H1 (cell line): ENCODE measurements at regions not wholly inside any gene's neighbourhood (a gene's known extent, or its start where the extent isn't known, plus 50 kb on each side); places are given as distances from the start of the nearest gene placed in this dataset.
"Not testable (repeated sequence)": the region's sequence is repeated elsewhere in the genome, so short reads cannot be mapped to it uniquely, and the experiment has no call there.

Source experiments
- CTCF ChIA-PET: fragments of 300-600 bp; sonication (Branson Sonifier 250); formaldehyde crosslinking; loops from one replicate; lab custom pipeline; 2021; ENCODE audit not compliant: partially characterized antibody; lab: Charles Lee
- POLR2A ChIA-PET: fragments of 300-600 bp; sonication (Branson Sonifier 250); formaldehyde crosslinking; loops from one replicate; lab custom pipeline; 2021; ENCODE audit warnings: inconsistent platforms; ENCODE audit not compliant: partially characterized antibody; lab: Charles Lee
- DNase-seq, 2 experiments: peaks; one replicate each; pipeline versions ENCODE4 v3.0.0 to v3.0.0-alpha.2; 2010 to 2022; ENCODE audit warnings: low spot score in 2 of 2, low read depth in 1 of 2, mixed read lengths in 1 of 2
- FAIRE-seq: peaks from 2 replicates; lab custom pipeline; 2011; peaks lifted over from hg19 to GRCh38; lab: Jason Lieb, UNC
- H2AFZ ChIP-seq: 2 replicates; pipeline ENCODE4 v1.8.1; 2012; ENCODE audit warnings: low read length, inconsistent platforms
- H2AK5ac ChIP-seq: 2 replicates; pipeline ENCODE4 v1.6.1; 2013; ENCODE audit warnings: low read depth, low read length
- H2BK120ac ChIP-seq: replicated peaks from 2 replicates; pipeline ENCODE3; 2013; ENCODE audit warnings: low read depth, low read length, inconsistent platforms
- H2BK12ac ChIP-seq: 2 replicates; pipeline ENCODE4 v1.6.1; 2013; ENCODE audit warnings: low read depth, low read length
- H2BK15ac ChIP-seq: 2 replicates; pipeline ENCODE4 v1.6.1; 2013; ENCODE audit warnings: low read length
- H2BK20ac ChIP-seq: 2 replicates; pipeline ENCODE4 v1.6.1; 2013; ENCODE audit warnings: low read length
- H2BK5ac ChIP-seq: 2 replicates; pipeline ENCODE4 v1.6.1; 2013; ENCODE audit warnings: low read depth, low read length
- H3K14ac ChIP-seq: 2 replicates; pipeline ENCODE4 v1.6.1; 2013; ENCODE audit warnings: inconsistent platforms; ENCODE audit not compliant: insufficient read length
- H3K18ac ChIP-seq: 2 replicates; pipeline ENCODE4 v1.6.1; 2013; ENCODE audit warnings: low read length; ENCODE audit errors: extremely low read depth
- H3K23ac ChIP-seq: 2 replicates; pipeline ENCODE4 v1.6.1; 2013; ENCODE audit warnings: inconsistent platforms; ENCODE audit not compliant: insufficient read length
- H3K23me2 ChIP-seq: 2 replicates; pipeline ENCODE4 v1.6.1; 2013; ENCODE audit warnings: low read depth, low read length
- H3K27ac ChIP-seq: 2 replicates; pipeline ENCODE4 v1.6.1; 2011; ENCODE audit warnings: low read depth, low read length, inconsistent platforms
- H3K27me3 ChIP-seq, 4 experiments: replicated peaks in 1 of 4; 1 replicate in 1 of 4; 2 replicates in 3 of 4; pipeline versions ENCODE4 v1.6.1 to v1.8.1; 2011 to 2013; ENCODE audit warnings: low read length in 3 of 4, mild to moderate bottlenecking in 3 of 4, inconsistent platforms in 2 of 4, mixed read lengths in 2 of 4, moderate library complexity in 1 of 4; ENCODE audit not compliant: control insufficient read depth in 3 of 4, insufficient read depth in 3 of 4; ENCODE audit errors: extremely low read depth in 1 of 4
- H3K36me3 ChIP-seq, 4 experiments: 2 replicates each; pipeline versions ENCODE4 v1.6.1 to v1.8.1; 2011 to 2013; ENCODE audit warnings: mild to moderate bottlenecking in 4 of 4, low read length in 3 of 4, moderate library complexity in 2 of 4, control low read depth in 1 of 4, inconsistent platforms in 1 of 4; ENCODE audit not compliant: insufficient read depth in 4 of 4, control insufficient read depth in 2 of 4
- H3K4ac ChIP-seq: replicated peaks from 2 replicates; pipeline ENCODE3; 2013; ENCODE audit warnings: low read length, low read depth, mixed read lengths, inconsistent platforms; ENCODE audit not compliant: insufficient read length
- H3K4me1 ChIP-seq, 4 experiments: replicated peaks in 1 of 4; 1 replicate in 1 of 4; 2 replicates in 3 of 4; pipeline versions ENCODE4 v1.6.1 to v1.8.1; 2011 to 2013; ENCODE audit warnings: low read length in 3 of 4, inconsistent platforms in 2 of 4, mixed read lengths in 1 of 4; ENCODE audit not compliant: insufficient read depth in 4 of 4, control insufficient read depth in 3 of 4
- H3K4me2 ChIP-seq, 2 experiments: 2 replicates each; pipeline versions ENCODE4 v1.6.1 to v1.8.1; 2011 to 2013; ENCODE audit warnings: low read depth in 2 of 2, low read length in 2 of 2, control low read depth in 1 of 2, inconsistent platforms in 1 of 2, mild to moderate bottlenecking in 1 of 2; ENCODE audit not compliant: insufficient read depth in 1 of 2
- H3K4me3 ChIP-seq, 4 experiments: fragments of 200-600, 300-600 bp in 1 of 4; sonication (generic), shearing (Covaris generic), sonication (Bioruptor Twin) in 1 of 4; 2 replicates each; pipeline versions ENCODE4 v1.5.1 to v1.8.1; 2011 to 2016; ENCODE audit warnings: low read length in 4 of 4, low read depth in 3 of 4, control low read depth in 2 of 4, inconsistent platforms in 2 of 4, mild to moderate bottlenecking in 2 of 4, mixed read lengths in 1 of 4, moderate library complexity in 1 of 4; ENCODE audit not compliant: insufficient read depth in 2 of 4; ENCODE audit errors: extremely low read depth in 1 of 4
- H3K56ac ChIP-seq: replicated peaks from 2 replicates; pipeline ENCODE3; 2013; ENCODE audit warnings: low read depth, mild to moderate bottlenecking, mixed read lengths, low read length, inconsistent platforms; ENCODE audit not compliant: insufficient read length
- H3K79me1 ChIP-seq: 2 replicates; pipeline ENCODE4 v1.6.1; 2013; ENCODE audit warnings: low read depth, low read length, control low read depth
- H3K79me2 ChIP-seq, 2 experiments: 2 replicates each; pipeline versions ENCODE4 v1.6.1 to v1.8.1; 2012 to 2013; ENCODE audit warnings: low read length in 2 of 2, mild to moderate bottlenecking in 2 of 2, inconsistent platforms in 1 of 2; ENCODE audit not compliant: insufficient read depth in 2 of 2, control insufficient read depth in 1 of 2
- H3K9ac ChIP-seq, 4 experiments: replicated peaks in 1 of 4; 1 replicate in 1 of 4; 2 replicates in 3 of 4; pipeline versions ENCODE4 v1.6.1 to v1.8.1; 2011 to 2013; ENCODE audit warnings: low read depth in 3 of 4, low read length in 3 of 4, control low read depth in 2 of 4, mild to moderate bottlenecking in 2 of 4, moderate library complexity in 2 of 4, inconsistent platforms in 1 of 4; ENCODE audit errors: extremely low read depth in 1 of 4
- H3K9me3 ChIP-seq, 2 experiments: 2 replicates each; pipeline versions ENCODE4 v1.6.1 to v1.8.1; 2012 to 2013; ENCODE audit warnings: mild to moderate bottlenecking in 2 of 2, moderate library complexity in 2 of 2, control low read depth in 1 of 2, inconsistent platforms in 1 of 2, low read depth in 1 of 2, low read length in 1 of 2, mixed read lengths in 1 of 2; ENCODE audit not compliant: insufficient read depth in 2 of 2
- H4K20me1 ChIP-seq, 2 experiments: replicated peaks in 1 of 2; 2 replicates each; pipeline versions ENCODE3 to v1.8.1; 2011 to 2013; ENCODE audit warnings: inconsistent platforms in 2 of 2, low read length in 2 of 2, mild to moderate bottlenecking in 1 of 2; ENCODE audit not compliant: insufficient read depth in 2 of 2, control insufficient read depth in 1 of 2
- H4K5ac ChIP-seq: 2 replicates; pipeline ENCODE4 v1.6.1; 2013; ENCODE audit warnings: low read length, low read depth, mixed read lengths, inconsistent platforms; ENCODE audit not compliant: insufficient read length
- H4K8ac ChIP-seq: 2 replicates; pipeline ENCODE4 v1.8.0; 2013; ENCODE audit warnings: mild to moderate bottlenecking, moderate library complexity, low read length, inconsistent platforms; ENCODE audit not compliant: insufficient read depth; ENCODE audit errors: extremely low read depth
- H4K91ac ChIP-seq: replicated peaks from 2 replicates; pipeline ENCODE3; 2013; ENCODE audit warnings: low read length, mixed read lengths, inconsistent platforms; ENCODE audit not compliant: insufficient read length
- WGBS, 2 experiments: shearing (Covaris generic) in 1 of 2; methylation state at CpG; one replicate each; pipeline versions ENCODE4 v1.1.6 to v1.1.7; 2013 to 2015; ENCODE audit warnings: low lambda C conversion rate in 2 of 2, mixed read lengths in 2 of 2, inconsistent platforms in 1 of 2, low coverage in 1 of 2, missing lambda C conversion rate in 1 of 2; ENCODE audit not compliant: insufficient replicate concordance in 2 of 2, insufficient coverage in 1 of 2, insufficient read length in 1 of 2; ENCODE audit errors: extremely low coverage in 1 of 2, missing lambda C conversion rate in 1 of 2; 5-methylcytosine and 5-hydroxymethylcytosine counted together

DNA sequence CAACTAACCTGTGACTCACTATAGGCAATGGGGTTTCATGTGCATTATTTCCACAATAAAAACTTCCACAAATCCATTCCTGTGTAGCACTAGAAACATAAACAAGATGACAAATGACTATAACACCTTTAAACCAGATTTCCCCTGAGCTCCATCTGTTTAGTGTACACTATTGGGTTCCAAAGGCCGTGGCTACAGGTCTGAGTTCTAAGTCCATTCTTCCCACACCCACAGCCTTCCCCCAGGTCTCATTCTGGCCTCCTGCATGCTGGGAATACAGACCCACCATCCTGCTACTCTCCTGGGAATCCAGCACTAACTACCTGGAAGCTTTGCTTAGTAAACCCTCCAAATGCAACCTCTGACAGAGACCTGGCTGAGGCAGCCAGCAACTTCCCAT lies 460.2 kb downstream of the RPIA start:
- H3K27me3 ChIP-seq, POLR2A ChIA-PET, H4K91ac ChIP-seq, H3K36me3 ChIP-seq, H3K79me1 ChIP-seq, H3K9me3 ChIP-seq, H2AK5ac ChIP-seq, FAIRE-seq, H3K4ac ChIP-seq, H2BK120ac ChIP-seq, H2BK15ac ChIP-seq, H4K20me1 ChIP-seq, H2BK12ac ChIP-seq, H2BK5ac ChIP-seq, H4K8ac ChIP-seq, H3K79me2 ChIP-seq, H4K5ac ChIP-seq, H3K4me3 ChIP-seq, DNase-seq, H3K4me1 ChIP-seq, H3K18ac ChIP-seq, H3K23ac ChIP-seq, H3K4me2 ChIP-seq, H3K9ac ChIP-seq, H3K27ac ChIP-seq, H2BK20ac ChIP-seq, H2AFZ ChIP-seq, CTCF ChIA-PET, H3K14ac ChIP-seq, H3K56ac ChIP-seq, H3K23me2 ChIP-seq: not testable (repeated sequence)
- WGBS, 2 experiments = 88% methylated on average over 1 of the region's 1 CpG; no CpG with 5 or more reads in 1 of the 2 experiments

DNA sequence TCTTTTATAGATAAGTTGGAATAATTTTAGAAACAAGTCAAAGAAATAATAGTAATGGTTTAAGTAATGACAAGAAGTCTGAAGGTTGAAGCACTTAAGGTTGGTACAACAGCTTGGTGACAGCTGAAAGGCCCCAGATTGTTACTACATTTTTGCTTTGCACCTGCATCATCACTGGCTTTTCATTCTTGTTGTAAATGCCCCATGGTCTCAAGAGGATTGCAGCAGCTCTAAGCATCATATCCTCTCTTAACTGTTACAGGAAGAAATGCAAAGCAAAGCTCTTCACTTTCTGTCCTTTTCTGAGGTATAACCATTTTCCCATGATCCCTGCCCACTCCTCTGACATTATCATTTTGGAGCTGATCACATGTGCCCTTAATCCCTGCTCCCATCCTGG lies 461.0 kb downstream of the RPIA start:
- H3K56ac ChIP-seq, H3K79me1 ChIP-seq, H3K4me3 ChIP-seq, H3K18ac ChIP-seq, H3K4ac ChIP-seq, H3K79me2 ChIP-seq, DNase-seq, H2BK5ac ChIP-seq, H3K4me2 ChIP-seq, H3K23ac ChIP-seq, H3K27ac ChIP-seq, H4K8ac ChIP-seq, H3K4me1 ChIP-seq, H3K9me3 ChIP-seq, H4K91ac ChIP-seq, H3K27me3 ChIP-seq, POLR2A ChIA-PET, H3K9ac ChIP-seq, H2BK12ac ChIP-seq, H3K36me3 ChIP-seq, H2BK120ac ChIP-seq, FAIRE-seq, H2BK15ac ChIP-seq, H2BK20ac ChIP-seq, H3K14ac ChIP-seq, H2AK5ac ChIP-seq, H2AFZ ChIP-seq, H3K23me2 ChIP-seq, H4K20me1 ChIP-seq, H4K5ac ChIP-seq: not testable (repeated sequence)
- CTCF ChIA-PET = interaction anchor here (0.6 kb wide), 1 partner anchor 9 kb away, joined by 3 read pairs; no protein-coding TSS in a partner anchor
